Hematopoietic multipotent progenitor cell (in vitro differentiated cells): ENCODE measurements at regions not wholly inside any gene's neighbourhood (a gene's known extent, or its start where the extent isn't known, plus 50 kb on each side); places are given as distances from the start of the nearest gene placed in this dataset.
A peak's percentile ranks its signal among the peaks of the same experiment; 100 is the strongest.

ENCODE experiments used
- DNase-seq, 3 donors: peaks; one replicate each; pipeline ENCODE4 v3.0.0-alpha.2; 2011 to 2015; ENCODE audit warnings: low read depth in 2 of 3, low spot score in 2 of 3

DNA sequence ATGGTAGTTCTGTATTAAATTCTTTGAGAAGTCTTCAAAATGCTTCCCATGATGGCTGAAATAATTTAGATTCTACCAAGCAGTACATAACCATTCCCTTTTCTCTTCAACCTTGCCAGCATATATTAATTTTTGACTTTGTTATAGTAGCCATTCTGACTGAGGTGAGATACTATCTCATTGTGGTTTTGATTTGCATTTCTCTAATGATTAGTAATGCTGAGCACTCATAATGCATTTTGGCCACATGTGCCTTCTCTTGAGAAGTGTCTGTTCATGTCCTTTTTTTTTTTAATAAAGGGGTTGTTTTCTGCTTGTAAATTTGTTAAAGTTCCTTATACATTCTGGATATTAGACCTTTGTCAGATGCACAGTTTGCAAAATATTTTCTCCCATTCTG lies 173.9 kb downstream of the CALCRL start:
- DNase-seq: no peak

DNA sequence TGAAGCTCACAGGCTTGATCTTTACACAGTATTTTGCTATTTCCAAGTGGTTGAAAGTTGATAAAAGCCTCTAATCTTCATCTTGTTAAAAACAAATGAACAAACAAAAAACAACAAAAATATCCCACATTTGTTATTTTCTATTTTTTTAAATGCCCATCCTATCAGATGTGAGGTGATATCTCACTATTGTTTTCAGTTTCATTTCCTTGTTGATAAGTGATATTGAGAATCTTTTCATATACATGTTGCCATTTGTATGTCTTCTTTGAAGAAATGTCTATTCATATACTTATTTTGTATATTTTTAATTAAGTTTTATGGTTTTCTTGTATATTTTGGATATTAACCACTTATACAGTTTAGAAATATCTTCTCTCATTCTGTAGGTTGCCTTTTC lies 175.8 kb downstream of the CALCRL start:
- no peak for DNase-seq

DNA sequence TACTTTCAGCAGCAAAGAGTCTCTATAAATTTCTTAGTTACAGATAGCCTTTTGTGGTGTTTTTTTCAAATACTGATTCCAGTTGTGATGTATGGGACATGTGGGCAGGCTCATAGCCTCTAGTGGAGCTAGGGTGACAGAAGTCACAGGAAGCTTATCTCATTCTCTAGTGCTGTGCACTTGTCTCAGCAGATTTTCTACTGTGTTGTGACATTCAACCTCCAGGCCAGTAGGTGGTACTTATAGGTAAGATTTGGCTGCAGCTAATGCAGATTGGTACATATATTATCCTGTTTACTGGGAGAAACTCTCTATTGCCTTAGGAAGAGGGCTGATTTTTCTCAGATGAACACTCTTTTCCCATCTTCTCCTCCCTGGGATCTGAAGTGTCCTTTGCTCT lies 176.2 kb downstream of the CALCRL start:
- no peak for DNase-seq

DNA sequence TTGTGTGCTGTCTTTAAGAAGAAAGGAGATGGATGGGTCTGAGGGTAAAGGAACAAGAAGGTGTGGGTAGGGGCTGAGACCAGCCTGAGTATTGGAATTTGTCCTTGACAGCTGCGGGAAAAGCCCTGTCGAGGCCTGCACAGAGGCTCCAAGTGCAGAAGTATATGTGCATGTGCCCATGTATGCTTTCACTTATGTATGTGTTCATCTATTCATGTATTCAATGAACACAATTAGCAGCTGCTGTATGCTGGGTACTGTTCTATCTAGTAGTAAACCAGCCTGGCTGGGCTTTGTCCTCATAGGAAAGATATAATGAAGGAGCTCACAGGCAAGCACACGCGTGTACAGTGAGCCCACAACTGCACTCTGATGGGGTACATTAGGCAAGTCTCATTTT lies 181.4 kb downstream of the CALCRL start:
- DNase-seq: no peak

DNA sequence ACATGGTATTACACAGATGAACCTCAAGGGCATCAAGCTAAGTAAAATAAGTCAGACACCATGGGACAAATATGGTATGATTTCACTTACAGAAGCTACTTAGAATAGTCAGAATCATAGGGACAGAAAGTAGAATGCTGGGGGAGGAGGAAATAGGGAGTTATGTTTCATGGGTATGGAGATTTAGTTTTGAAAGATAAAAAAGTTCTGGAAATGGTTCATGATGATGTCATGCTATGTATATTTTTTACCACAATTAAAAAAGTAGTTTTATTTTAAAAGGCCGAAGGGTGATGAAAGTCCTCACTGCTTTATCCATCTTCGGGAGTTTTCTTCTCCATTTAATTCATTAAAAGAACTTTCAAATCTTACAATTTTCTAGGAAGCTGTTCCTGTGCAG lies 181.9 kb downstream of the CALCRL start:
- no peak for DNase-seq

DNA sequence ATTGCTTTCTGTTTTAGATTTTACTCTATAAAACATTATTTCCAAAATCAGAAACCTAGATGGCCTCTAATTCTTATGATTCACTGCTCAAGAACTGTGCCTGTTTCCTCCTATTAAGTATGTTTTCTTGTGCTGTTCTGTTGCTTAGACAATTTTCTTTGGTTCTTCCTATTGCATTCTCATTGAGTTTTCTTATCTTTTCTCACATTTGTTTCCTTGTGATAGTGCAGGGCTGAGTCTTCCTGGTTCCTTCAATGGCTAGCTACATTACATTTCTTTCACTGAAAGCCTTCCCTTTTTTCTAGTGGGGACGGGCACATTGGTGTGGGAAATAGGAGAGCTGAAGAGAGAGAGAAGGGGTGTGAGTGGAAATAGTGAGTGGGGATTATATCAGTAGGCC lies 183.4 kb downstream of the CALCRL start:
- DNase-seq: peak in 2 of 3 donors; percentile 48 to 78

DNA sequence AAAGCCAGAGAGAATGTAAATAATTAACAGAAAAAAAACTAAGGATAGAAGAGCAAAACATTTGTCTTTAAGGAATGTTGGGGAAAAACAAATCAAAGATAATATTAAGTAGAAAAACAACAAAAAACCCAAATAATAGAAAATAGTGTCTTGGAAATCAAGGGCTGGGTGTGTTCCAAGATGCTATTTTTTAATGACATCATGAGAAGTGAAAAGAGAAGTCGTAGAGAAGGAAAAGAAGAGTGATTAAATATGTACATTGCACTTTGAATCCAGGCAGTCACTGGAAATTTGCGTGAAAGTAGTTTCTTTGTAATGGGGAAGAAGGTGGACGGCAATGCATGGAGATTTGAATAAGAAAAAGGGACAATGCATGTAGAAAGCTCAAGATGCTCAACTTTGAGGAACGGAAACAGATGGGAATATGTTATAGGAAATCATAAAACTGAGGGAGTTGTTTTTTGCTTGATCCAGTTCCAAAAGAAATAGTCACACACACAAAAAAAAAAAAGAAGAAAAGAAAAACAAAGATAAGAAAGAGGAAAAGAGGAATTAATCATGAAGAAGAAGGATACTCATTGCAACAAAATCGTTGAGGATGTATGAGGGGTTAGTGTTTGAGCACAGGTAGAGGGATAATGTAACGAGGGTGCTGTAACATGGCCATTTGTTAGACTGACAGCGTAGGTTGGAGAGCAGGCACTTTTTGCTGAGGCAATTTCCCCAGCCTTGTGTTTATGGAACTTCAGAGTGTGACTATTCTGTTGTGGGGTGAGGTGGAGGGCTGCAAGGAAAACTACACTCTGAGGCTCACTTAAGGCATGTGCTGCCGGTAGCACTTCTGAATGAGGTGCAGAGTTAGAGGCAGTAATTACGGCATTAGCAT lies 184.1 kb downstream of the CALCRL start:
- DNase-seq: peak in 2 of 3 donors; percentile 2 to 3

DNA sequence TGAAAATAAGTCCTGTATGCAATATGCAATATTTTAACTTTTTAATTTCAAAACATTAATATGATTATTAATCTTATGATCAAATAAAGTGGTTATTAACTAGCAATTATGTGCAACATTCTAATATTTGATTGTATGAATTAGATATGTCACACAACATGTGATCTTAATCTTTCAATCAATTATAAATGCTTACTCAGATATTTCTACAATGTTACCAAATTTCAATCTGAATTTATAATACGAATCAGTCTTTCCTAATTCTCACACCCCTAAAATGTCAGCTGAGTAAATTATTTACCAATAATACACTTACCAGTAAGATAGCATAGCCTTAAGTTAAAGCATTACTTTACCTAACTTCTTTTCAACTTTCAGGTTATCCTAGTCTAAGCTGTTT lies 186.3 kb downstream of the CALCRL start:
- DNase-seq: no peak

DNA sequence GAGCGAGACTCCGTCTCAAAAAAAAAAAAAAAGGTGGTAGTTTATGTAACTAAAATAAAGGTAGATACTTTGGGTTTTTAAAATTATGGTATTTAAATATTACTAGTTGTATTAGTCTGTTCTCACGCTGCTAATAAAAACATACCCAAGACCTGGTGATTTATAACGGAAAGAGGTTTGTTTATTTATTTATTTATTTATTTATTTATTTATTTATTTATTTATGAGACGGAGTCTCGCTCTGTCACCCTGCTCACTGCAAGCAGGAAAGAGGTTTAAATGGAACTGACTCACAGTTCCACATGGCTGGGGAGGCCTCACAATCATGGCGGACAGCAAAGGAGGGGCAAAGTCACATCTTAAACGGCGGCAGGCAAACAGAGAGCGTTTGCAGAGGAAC lies 196.0 kb downstream of the CALCRL start:
- DNase-seq: no peak

DNA sequence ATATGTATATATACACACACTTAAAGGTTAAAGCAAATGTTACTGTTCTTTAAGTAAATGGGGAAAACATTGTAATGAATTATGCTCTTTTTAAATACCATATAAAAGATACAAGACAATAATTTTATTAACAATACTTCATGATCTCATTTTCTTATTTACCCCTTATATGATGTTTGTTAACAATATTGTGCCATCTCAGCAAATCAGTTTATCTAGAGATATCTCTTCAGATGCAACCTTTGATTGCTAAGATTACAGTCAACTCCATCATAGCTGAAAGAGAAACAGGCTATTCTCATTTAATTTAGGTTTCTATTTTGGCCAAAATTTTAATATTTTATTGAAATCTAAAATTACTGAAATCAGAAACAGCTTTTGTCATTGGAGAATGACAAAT lies 197.9 kb downstream of the CALCRL start:
- no peak for DNase-seq

DNA sequence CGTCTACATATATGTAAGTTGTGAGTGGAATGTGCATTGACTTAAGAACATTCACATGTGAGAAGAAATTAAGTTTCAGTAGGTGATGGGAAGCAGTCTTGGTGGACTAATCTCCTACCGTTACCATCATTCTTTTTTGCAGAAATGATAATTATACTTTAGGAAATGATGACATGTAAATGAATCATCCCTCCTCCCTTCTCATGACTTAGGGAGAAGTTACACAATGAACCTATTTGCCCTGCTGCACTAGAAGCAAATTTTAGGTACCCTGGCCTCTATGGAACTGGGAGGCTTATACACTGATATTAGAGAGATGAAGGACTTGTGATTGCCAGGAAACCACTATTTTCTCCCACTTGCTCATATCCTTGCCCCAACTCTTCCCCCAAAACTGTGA lies 214.2 kb downstream of the CALCRL start:
- DNase-seq: no peak

DNA sequence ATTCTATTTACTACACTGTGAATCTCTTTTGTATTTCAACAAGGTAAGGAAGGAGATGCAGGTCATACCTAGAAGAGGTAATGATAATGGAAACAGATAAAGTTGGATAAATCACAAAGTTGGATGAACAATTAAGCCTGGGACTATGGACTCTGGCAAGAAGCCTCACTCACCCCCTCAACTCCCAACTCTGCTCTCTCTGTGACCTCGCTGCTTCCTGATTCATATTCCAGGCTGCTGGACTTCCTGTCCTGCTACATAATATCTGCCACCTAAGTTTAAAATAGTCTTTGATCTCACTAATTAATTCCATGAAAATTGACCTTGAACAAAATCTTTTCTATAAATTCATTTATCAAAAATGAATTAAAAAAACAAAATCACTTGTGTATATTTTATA lies 215.3 kb downstream of the CALCRL start:
- no peak for DNase-seq

DNA sequence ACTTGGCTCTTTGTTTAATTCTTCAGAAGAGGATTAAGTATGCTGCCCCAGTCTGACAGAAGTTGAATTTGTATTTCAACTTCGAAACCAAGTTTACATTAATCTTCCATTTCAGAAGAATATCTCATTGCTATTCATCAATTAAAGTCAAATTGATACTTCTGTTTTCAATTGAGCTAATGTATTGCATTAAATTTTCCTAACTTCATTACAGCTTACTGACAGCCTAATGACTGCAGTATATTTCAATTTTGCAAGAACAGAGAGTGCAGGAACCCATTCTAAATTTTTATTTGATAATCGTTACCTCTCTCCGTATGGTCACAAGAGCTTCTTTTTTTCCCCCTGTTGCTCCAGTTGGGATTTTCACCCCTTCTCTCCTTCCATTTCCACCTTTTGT lies 218.0 kb downstream of the CALCRL start:
- DNase-seq: no peak

DNA sequence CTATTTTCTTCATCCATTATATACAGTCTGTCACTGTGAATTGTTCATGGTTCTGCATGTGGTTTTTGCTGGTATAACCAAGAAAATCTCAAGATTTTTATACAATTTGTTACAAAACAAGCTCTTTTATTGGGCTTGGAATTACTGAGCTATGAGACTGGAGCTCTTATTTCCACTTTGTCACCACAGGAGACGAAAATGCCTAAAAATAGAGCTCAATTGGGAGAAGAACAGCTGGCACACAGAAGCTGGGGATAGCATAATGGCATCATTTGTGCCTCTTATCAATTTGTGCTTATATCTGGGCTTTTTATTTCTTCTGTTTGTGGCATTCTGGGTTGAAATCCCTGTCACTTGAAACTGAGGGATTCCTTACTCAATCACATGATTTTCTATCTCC lies 219.1 kb downstream of the CALCRL start:
- no peak for DNase-seq

DNA sequence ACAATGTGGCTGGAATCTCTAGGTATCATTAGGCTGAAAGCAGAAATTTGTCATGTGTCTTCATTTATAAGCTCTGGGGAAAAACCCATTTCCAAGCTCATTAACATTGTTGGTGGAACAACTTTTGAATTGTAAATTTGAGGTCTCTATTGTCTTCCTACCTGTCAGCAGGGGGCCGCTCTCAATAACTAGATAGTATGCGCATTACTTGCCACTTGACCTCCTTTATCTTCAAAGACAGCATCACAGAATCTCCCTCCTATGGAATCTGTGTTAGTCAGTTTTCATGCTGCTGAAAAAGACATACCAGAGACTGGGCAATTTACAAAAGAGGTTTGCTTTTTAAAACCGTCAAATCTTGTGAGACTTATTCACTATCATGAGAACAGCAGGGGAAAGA lies 223.1 kb downstream of the CALCRL start:
- no peak for DNase-seq

DNA sequence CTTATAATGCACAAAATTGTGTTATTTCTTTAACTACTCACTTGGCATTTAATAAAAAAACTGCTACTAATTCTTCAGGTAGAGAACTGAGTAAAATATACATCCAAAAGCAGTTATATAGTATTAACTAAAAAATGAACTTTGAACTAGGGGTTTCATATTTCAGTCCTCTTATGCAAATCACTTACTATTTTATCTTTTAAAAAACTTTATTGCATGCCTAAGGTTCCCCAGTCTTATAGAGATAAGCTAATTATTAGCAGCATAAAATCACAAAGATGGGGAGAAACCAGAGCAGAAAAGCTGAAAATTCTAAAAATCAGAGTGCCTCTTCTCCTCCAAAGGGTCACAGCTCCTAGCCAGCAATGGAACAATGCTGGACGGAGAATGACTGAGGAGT lies 228.0 kb downstream of the CALCRL start:
- no peak for DNase-seq

DNA sequence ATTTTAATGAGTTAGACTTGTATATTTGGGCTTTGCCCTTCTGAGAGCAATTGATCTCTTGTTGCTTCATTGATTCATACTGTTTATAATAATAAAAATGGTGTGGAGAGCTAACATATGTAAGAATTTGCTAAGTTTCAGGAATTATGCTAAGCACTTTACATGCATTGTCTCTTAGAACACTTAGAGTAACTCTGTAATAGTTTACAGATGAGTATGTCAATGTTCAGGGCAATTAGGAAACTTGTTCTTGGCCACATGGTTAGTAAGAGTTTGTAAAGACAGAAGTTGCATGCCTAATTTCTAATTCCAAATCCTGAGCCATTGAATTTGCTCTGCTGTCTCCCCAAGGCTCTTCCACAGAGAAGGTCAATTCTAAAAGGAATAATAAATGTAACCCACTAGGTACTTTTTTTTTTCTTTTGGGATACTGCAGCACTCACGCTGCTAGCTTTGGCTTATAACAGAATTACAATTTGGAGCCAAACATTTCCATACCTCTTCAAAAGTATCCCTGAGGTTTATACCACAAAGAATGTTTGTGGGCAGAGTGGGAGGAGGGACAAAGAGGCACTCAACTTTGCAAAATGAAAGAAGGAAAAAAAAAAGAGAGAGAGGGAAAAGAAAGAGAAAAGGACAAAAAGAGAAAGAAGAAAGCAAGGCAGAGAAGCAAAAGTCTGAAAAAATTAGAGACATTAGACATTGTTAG lies 232.4 kb downstream of the CALCRL start:
- no peak for DNase-seq

DNA sequence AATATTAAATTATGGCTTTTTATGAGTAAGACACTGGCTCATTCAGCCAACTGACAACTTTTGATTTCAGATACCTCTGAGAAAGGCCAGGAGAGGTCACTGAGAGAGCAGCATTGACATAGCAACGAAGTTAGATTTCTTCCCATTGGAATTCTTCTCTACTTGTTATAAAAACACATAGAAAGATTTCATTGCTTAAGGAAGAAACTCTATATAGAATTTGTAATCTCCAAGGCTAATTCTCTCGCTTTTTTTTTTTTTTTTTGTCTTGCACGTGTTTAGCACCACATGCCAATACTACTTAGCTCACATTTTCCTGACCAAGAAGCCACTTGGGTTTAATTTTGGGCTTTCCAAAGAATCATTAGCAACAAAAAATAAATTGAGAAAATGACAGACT lies 233.7 kb downstream of the CALCRL start:
- DNase-seq: no peak

DNA sequence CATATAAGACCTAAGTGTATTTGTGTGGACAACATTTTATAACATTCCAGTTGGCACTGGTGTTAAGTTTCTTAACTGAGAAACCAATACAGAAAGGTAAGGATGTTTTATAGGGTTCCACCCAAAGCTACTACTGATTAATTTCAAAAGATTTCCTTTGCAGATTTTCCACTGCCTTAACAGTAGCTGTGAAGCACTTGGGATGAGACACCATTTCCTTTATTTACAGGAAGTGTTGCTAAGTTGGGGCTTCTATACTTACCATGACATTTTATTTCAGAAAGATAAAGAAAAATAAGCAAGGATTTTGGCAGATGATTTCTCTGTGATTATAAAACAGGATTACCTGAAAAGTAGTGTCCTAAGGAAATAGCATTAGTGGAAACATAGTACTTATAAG lies 234.3 kb downstream of the CALCRL start:
- no peak for DNase-seq

DNA sequence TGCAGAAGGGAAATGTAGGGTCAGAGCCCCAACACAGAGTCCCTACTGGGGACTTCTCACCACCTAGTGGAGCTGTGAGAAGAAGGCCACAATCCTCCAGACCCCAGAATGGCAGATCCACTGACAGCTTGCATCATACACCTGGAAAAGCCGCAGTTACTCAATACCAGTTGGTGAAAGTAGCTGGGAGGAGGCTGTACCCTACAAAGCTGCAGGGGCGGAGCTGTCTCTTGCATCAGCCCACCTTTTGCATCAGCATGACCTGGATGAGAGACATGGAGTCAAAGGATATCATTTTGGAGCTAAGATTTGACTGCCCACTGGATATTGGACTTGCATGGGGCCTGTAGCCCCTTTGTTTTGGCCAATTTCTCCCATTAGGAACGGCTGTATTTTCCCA lies 237.3 kb downstream of the CALCRL start:
- DNase-seq: no peak

DNA sequence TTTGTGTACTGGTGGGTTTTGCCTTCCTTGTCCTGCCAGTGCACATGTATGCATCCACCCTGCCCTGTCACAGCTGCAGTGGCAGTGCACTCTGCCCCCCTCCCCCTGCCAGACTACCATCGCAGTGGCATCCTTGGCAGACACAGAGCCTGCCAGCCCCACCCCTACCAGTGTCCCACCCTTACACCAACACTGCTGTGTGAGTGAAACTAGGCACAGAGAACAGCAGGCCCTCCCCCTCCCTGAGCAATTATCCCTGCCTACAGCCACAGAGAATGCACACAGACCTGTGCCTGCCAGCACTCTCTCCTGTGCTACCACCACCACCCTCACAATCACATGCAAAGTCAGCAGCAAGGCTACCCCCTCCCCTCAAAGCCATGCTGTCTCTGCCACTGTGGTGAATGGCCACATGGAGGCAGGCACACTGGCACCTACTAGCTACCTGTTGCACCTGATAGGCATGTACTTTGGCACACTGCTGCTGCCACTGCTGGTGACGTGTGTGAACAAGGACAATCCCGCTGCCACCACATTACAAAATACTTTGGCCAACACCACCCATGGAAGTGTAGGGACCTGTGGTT lies 239.8 kb downstream of the CALCRL start:
- no peak for DNase-seq

DNA sequence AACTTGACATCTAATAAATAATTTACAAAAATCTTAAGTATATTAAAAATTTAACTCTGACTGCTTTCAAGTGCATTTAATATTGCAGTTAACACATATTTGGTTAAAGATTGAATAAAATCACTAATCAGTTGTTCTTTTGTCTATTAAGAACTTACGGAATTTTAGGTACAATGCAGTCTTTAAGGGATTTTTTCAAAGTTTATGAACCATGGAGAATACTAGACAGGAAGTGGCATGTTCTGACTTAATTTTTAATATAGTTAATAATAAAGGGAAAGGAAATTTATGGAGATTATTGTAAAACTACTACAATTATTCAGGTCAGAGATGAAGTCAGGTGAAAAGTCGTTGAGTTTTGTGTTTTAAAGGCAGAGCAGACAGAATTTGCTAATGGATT lies 240.9 kb downstream of the CALCRL start:
- DNase-seq: no peak
